ENCODE measurements at regions not wholly inside any gene's neighbourhood (a gene's known extent, or its start where the extent isn't known, plus 50 kb on each side); places are given as distances from the start of the nearest gene placed in this dataset.

DNA sequence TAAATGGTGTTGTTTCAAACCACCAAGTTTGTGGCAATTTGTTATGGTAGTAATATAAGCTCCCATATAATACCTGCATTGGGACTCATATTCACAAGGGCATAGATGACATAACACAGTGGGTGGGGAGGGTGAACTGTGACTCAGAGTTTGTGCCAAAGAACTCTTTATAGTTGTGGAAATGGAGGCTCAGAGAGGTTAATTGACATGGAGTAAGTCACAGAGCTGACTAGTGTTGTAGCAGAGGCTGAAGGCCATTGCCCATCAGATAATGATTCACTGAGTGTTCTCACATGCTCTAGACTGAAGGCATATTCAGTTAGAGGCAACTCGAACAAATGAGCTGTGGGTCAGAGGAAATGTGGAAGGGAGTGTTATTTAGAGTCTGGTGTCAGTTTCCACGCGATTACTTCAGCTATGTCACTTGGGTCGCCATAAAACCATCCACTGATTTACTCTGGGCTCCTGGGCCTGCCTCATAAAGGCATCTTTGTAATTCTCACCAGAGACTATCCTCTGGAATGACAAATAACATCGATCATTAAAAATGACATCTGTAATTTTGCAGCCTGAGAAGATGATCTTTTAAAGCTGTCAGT is 264.7 kb downstream of the CCDC85A start:
- TF ChIP-seq GFI1 (CRISPR knock-in tag; IDR thresholded peaks at IDR 0.05; ENCODE audit: borderline replicate concordance) (no peak), POLR2A (IDR thresholded peaks at IDR 0.05; ENCODE audit: insufficient read depth in 1 of 2, low read depth in 2 of 2, low read length in 2 of 2) (no peak), ZBTB21 (CRISPR knock-in tag; IDR thresholded peaks at IDR 0.05) (no peak), ZNF543 (CRISPR knock-in tag; IDR thresholded peaks at IDR 0.05) (no peak), MAZ (IDR thresholded peaks at IDR 0.05; ENCODE audit: borderline replicate concordance, low read depth, low read length) (no peak), MAZ (CRISPR knock-in tag; IDR thresholded peaks at IDR 0.05; ENCODE audit: low read depth) (no peak), RNF2 (conservative IDR thresholded peaks at IDR 0.05; ENCODE audit: low read depth) (no peak), ZNF737 (CRISPR knock-in tag; IDR thresholded peaks at IDR 0.05; ENCODE audit: borderline replicate concordance) (no peak), ZNF136 (CRISPR knock-in tag; IDR thresholded peaks at IDR 0.05; ENCODE audit: low read depth) (no peak)
- TF ChIP-seq, protein P1, sequence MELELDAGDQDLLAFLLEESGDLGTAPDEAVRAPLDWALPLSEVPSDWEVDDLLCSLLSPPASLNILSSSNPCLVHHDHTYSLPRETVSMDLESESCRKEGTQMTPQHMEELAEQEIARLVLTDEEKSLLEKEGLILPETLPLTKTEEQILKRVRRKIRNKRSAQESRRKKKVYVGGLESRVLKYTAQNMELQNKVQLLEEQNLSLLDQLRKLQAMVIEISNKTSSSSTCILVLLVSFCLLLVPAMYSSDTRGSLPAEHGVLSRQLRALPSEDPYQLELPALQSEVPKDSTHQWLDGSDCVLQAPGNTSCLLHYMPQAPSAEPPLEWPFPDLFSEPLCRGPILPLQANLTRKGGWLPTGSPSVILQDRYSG (CRISPR knock-in tag; IDR thresholded peaks at IDR 0.05): no peak
- TF ChIP-seq, protein P2, sequence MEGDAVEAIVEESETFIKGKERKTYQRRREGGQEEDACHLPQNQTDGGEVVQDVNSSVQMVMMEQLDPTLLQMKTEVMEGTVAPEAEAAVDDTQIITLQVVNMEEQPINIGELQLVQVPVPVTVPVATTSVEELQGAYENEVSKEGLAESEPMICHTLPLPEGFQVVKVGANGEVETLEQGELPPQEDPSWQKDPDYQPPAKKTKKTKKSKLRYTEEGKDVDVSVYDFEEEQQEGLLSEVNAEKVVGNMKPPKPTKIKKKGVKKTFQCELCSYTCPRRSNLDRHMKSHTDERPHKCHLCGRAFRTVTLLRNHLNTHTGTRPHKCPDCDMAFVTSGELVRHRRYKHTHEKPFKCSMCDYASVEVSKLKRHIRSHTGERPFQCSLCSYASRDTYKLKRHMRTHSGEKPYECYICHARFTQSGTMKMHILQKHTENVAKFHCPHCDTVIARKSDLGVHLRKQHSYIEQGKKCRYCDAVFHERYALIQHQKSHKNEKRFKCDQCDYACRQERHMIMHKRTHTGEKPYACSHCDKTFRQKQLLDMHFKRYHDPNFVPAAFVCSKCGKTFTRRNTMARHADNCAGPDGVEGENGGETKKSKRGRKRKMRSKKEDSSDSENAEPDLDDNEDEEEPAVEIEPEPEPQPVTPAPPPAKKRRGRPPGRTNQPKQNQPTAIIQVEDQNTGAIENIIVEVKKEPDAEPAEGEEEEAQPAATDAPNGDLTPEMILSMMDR (CRISPR knock-in tag; IDR thresholded peaks at IDR 0.05): no peak
